Osteoblast (primary cell): ENCODE measurements at regions not wholly inside any gene's neighbourhood (a gene's known extent, or its start where the extent isn't known, plus 50 kb on each side); places are given as distances from the start of the nearest gene placed in this dataset.

Source experiments
- DNase-seq: peaks from one replicate; pipeline ENCODE4 v3.0.0; 2011; ENCODE audit warnings: low spot score, mixed read lengths; ENCODE audit not compliant: insufficient read length; ENCODE audit errors: missing footprints
- H2AFZ ChIP-seq: 2 replicates; pipeline ENCODE4 v1.6.0; 2011; ENCODE audit warnings: mild to moderate bottlenecking, low read length
- H3K27ac ChIP-seq: 2 replicates; pipeline ENCODE4 v1.5.1; 2011; ENCODE audit warnings: mild to moderate bottlenecking, low read depth, low read length, moderate library complexity
- H3K27me3 ChIP-seq: 2 replicates; pipeline ENCODE4 v1.6.0; 2012; ENCODE audit warnings: mild to moderate bottlenecking, control low read depth, inconsistent platforms, low read length, moderate library complexity; ENCODE audit not compliant: insufficient read depth
- H3K36me3 ChIP-seq: 2 replicates; pipeline ENCODE4 v1.5.1; 2011; ENCODE audit warnings: mild to moderate bottlenecking, low read length, control low read depth, moderate library complexity; ENCODE audit not compliant: insufficient read depth
- H3K4me1 ChIP-seq: 2 replicates; pipeline ENCODE4 v1.5.1; 2011; ENCODE audit warnings: mild to moderate bottlenecking, low read length, control low read depth, moderate library complexity; ENCODE audit not compliant: insufficient read depth
- H3K4me2 ChIP-seq: 2 replicates; pipeline ENCODE4 v1.6.0; 2011; ENCODE audit warnings: mild to moderate bottlenecking, low read length; ENCODE audit not compliant: insufficient read depth
- H3K4me3 ChIP-seq: fragments of 200-600 bp; sonication (generic); 3 replicates; pipeline ENCODE4 v1.5.1; 2012; ENCODE audit warnings: mild to moderate bottlenecking, low read length, inconsistent platforms; ENCODE audit not compliant: insufficient read depth
- H3K79me2 ChIP-seq: 2 replicates; pipeline ENCODE4 v1.6.0; 2012; ENCODE audit warnings: mild to moderate bottlenecking, low read length, control low read depth, inconsistent platforms; ENCODE audit not compliant: insufficient read depth
- H3K9me3 ChIP-seq: 2 replicates; pipeline ENCODE4 v1.5.1; 2011; ENCODE audit warnings: low read depth, low read length, control low read depth
- H4K20me1 ChIP-seq: 2 replicates; pipeline ENCODE4 v1.6.0; 2012; ENCODE audit warnings: mild to moderate bottlenecking, low read length, control low read depth; ENCODE audit not compliant: insufficient read depth
- TF ChIP-seq, protein P1 (sequence below): IDR thresholded peaks from 2 replicates; pipeline ENCODE4 v1.5.1; 2011; ENCODE audit warnings: mild to moderate bottlenecking, low read depth, low read length, moderate library complexity; ENCODE audit errors: extremely low read depth

DNA sequence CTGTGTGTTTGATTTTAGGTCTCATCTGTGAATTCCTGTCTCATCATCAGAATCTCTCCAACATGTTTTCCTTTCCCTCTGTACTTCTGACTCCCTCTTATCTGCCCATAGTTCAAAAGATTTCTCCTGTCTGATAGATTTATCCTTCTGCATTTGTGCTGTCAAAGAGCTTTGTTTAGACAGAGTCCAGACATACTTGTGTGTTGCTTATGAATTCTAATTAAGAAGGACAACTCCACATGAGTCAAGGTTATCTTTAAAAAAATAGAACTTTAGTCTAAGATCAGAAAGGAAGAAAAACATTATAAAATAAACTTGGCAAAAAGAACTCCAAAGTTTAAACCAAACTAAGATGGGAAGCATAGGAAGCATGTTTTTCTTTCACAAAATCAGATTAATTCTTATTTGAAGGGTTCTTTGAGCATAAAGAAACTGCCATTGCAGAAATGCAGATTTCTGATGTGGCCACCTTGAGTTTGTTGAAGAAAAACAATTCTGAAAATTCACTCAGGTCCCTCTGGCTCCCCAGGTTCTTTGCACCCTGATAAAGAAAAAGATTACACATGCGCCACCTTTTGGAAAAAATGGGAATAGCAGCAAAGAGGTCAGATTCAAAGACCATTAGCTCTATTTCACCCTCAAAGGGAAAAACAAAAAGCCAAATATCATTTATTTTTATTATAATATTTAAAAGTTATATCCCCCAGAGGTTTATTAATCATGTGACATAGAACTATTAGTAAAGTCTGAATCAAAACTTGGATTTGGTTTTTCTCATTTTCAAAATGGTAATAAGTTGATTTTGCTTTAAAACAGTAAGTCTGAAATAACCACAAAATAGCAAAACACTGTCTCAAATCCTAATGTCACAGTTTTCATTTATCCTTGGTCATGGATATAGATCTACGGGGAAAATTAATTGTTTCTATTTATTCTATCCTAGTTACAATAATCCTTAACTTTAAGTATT is 143.7 kb upstream of the DCN start:
- Histone ChIP-seq H3K4me1 (peaks cover 24% of the 10 kb centered on the region), H3K27ac (peak overlapping the region; percentile 67), H3K27me3 (no peaks in the 10 kb centered on the region), H3K4me2 (peak overlapping the region; percentile 68), H3K4me3 (peak overlapping the region; percentile 46), H3K79me2 (no peaks in the 10 kb centered on the region), H3K36me3 (no peaks in the 10 kb centered on the region), H3K9me3 (no peaks in the 10 kb centered on the region), H2AFZ (peak overlapping the region; percentile 74), H4K20me1 (no peaks in the 10 kb centered on the region)
- TF ChIP-seq, protein P1, sequence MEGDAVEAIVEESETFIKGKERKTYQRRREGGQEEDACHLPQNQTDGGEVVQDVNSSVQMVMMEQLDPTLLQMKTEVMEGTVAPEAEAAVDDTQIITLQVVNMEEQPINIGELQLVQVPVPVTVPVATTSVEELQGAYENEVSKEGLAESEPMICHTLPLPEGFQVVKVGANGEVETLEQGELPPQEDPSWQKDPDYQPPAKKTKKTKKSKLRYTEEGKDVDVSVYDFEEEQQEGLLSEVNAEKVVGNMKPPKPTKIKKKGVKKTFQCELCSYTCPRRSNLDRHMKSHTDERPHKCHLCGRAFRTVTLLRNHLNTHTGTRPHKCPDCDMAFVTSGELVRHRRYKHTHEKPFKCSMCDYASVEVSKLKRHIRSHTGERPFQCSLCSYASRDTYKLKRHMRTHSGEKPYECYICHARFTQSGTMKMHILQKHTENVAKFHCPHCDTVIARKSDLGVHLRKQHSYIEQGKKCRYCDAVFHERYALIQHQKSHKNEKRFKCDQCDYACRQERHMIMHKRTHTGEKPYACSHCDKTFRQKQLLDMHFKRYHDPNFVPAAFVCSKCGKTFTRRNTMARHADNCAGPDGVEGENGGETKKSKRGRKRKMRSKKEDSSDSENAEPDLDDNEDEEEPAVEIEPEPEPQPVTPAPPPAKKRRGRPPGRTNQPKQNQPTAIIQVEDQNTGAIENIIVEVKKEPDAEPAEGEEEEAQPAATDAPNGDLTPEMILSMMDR, result peak; percentile 77
- DNase-seq, result no peak

DNA sequence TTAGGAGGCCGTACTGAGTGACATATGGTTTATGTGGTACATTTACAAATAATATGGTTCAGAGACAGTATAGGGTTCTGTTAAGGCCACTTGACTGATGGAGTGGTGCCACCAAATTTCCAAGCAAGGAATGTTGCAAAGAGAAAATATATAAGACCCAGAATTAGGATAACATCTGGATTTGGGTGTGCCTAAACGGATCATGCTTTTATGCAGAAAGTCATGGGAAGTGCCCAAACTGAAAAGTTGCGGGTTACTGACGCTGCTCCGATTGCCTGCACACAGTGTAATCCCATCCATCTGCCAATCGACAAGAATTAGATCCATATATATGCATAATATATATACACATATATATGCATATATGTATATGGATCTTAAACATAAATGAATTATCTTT is 138.4 kb upstream of the DCN start:
- Histone ChIP-seq H2AFZ (no peak overlapping the region), H3K4me1 (peaks cover 13% of the 10 kb centered on the region), H3K79me2 (no peaks in the 10 kb centered on the region), H3K9me3 (no peaks in the 10 kb centered on the region), H3K36me3 (no peaks in the 10 kb centered on the region), H3K4me3 (no peak overlapping the region), H3K27ac (no peak overlapping the region), H3K4me2 (no peak overlapping the region), H3K27me3 (no peaks in the 10 kb centered on the region), H4K20me1 (no peaks in the 10 kb centered on the region)
- TF ChIP-seq, protein P1, result no peak
- DNase-seq, result no peak

DNA sequence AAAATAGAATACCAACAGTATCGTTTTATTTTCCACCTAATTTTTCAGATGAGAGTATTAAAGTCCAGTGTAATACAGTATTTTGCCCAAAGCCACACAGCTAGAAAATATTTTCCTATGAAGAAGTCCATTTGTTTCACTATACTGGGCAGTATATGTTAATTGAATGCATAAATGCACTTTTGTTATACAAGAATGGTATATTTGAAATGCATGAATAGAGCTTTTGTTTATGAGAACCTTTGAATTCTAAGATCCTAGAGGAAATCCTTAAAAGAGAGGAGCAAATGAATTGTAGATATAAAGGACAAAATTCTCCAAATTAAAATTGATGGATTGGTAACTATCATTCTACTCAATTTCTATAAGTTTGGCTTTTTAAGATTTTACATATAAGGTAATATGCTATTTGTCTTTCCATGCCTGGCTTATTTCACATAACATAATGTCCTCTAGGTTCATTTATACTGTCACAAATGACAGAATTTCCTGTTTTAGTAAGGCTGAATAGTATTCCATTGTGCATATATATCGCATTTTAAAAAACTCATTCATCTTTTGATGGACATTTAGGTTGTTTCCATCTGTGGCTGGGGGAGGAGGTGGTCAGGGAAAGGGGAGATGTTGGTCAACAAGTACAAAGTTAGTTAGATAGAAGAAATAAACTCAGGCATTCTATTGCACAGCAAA is 136.6 kb upstream of the DCN start:
- Histone ChIP-seq H3K27me3 (no peaks in the 10 kb centered on the region), H2AFZ (no peak overlapping the region), H3K9me3 (no peaks in the 10 kb centered on the region), H3K4me1 (peaks cover 10% of the 10 kb centered on the region), H4K20me1 (no peaks in the 10 kb centered on the region), H3K27ac (no peak overlapping the region), H3K4me2 (no peak overlapping the region), H3K36me3 (no peaks in the 10 kb centered on the region), H3K4me3 (no peak overlapping the region), H3K79me2 (no peaks in the 10 kb centered on the region)
- no peak for DNase-seq
- TF ChIP-seq, protein P1, result no peak

DNA sequence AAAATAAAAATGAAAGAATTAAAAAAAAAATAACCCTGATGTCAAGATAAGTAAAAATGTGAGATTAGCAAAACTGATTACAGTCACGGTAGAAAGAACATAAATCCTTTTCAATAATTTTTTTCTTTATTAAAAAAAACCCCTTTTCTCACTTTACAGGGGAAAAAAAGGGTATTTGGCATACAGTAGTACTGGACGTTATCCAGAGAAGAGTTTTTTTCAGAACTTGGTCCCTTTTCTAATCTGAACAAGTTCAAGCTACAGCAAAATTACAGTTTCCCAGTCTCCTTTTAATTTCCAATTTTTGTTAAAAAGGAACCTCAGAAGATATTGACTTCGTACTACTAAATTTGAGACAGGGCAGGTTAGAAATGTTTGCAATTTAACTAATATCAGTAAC is 134.7 kb upstream of the DCN start:
- TF ChIP-seq, protein P1, result no peak
- Histone ChIP-seq H3K4me2 (peak overlapping the region; percentile 13), H3K36me3 (no peaks in the 10 kb centered on the region), H3K9me3 (no peaks in the 10 kb centered on the region), H3K27ac (no peak overlapping the region), H4K20me1 (no peaks in the 10 kb centered on the region), H3K79me2 (no peaks in the 10 kb centered on the region), H3K4me3 (no peak overlapping the region), H3K4me1 (peaks cover 10% of the 10 kb centered on the region), H2AFZ (peak overlapping the region; percentile 4), H3K27me3 (no peaks in the 10 kb centered on the region)
- no peak for DNase-seq
